DMS53 (cell line): ENCODE measurements at regions not wholly inside any gene's neighbourhood (a gene's known extent, or its start where the extent isn't known, plus 50 kb on each side); places are given as distances from the start of the nearest gene placed in this dataset.

ENCODE experiments used
- DNase-seq: peaks from one replicate; lab custom pipeline; 2025; lab: John Stamatoyannopoulos, UW

GRCh38 chr5:88487066-88487465 is 218.4 kb upstream of the TMEM161B start:
- DNase-seq: no peak

- DNase-seq: no peak
These were observed 217.8 kb upstream of the TMEM161B start for GRCh38 chr5:88486431-88486830.

- DNase-seq: no peak
These were observed 216.9 kb upstream of the TMEM161B start for GRCh38 chr5:88485531-88485930.

GRCh38 chr5:88483964-88484672 is 215.5 kb upstream of the TMEM161B start:
- no peak for DNase-seq

- DNase-seq: no peak
These were observed 212.3 kb upstream of the TMEM161B start for GRCh38 chr5:88480801-88481499.

GRCh38 chr5:88480245-88480644 is 211.6 kb upstream of the TMEM161B start:
- DNase-seq: peak; percentile 17

GRCh38 chr5:88474574-88474973 is 205.9 kb upstream of the TMEM161B start:
- no peak for DNase-seq

- DNase-seq: no peak
These were observed 202.1 kb upstream of the TMEM161B start for GRCh38 chr5:88470745-88471144.

GRCh38 chr5:88459971-88460370 is 191.3 kb upstream of the TMEM161B start:
- DNase-seq: no peak

- peak; percentile 3 for DNase-seq
These were observed 184.2 kb upstream of the TMEM161B start for GRCh38 chr5:88452820-88453219.

GRCh38 chr5:88450239-88450638 is 181.6 kb upstream of the TMEM161B start:
- no peak for DNase-seq

GRCh38 chr5:88438006-88438405 is 169.4 kb upstream of the TMEM161B start:
- no peak for DNase-seq

GRCh38 chr5:88436290-88436689 is 167.6 kb upstream of the TMEM161B start:
- DNase-seq: no peak

- no peak for DNase-seq
These were observed 160.0 kb upstream of the TMEM161B start for GRCh38 chr5:88428633-88429032.

GRCh38 chr5:88426441-88426840 is 157.8 kb upstream of the TMEM161B start:
- DNase-seq: no peak

GRCh38 chr5:88425124-88425523 is 156.5 kb upstream of the TMEM161B start:
- DNase-seq: no peak

- no peak for DNase-seq
These were observed 151.3 kb upstream of the TMEM161B start for GRCh38 chr5:88419931-88420330.

GRCh38 chr5:88407341-88407740 is 138.7 kb upstream of the TMEM161B start:
- no peak for DNase-seq

- no peak for DNase-seq
These were observed 137.1 kb upstream of the TMEM161B start for GRCh38 chr5:88405783-88406182.

- DNase-seq: no peak
These were observed 135.8 kb upstream of the TMEM161B start for GRCh38 chr5:88404405-88404804.

- no peak for DNase-seq
These were observed 133.0 kb upstream of the TMEM161B start for GRCh38 chr5:88401686-88402085.

GRCh38 chr5:88401228-88401627 is 132.6 kb upstream of the TMEM161B start:
- no peak for DNase-seq

- no peak for DNase-seq
These were observed 130.9 kb upstream of the TMEM161B start for GRCh38 chr5:88399561-88399960.

GRCh38 chr5:88398316-88398715 is 129.7 kb upstream of the TMEM161B start:
- no peak for DNase-seq
